PFSK-1 (cell line): ENCODE measurements at regions not wholly inside any gene's neighbourhood (a gene's known extent, or its start where the extent isn't known, plus 50 kb on each side); places are given as distances from the start of the nearest gene placed in this dataset.

ENCODE experiments used
- FOXP2 ChIP-seq: optimal IDR thresholded peaks from 2 replicates; pipeline ENCODE3; 2011; ENCODE audit warnings: borderline replicate concordance, control low read depth, inconsistent platforms; ENCODE audit not compliant: insufficient read depth; ENCODE audit errors: extremely low read length, extremely low read depth
- POLR2AphosphoS5 ChIP-seq: IDR thresholded peaks from 2 replicates; pipeline ENCODE4 v1.6.1; 2012; ENCODE audit warnings: low read depth, mild to moderate bottlenecking, control low read depth, low read length, moderate library complexity
- SIN3A ChIP-seq: IDR thresholded peaks from 2 replicates; pipeline ENCODE4 v1.6.1; 2012; ENCODE audit warnings: mild to moderate bottlenecking, low read length, moderate library complexity, borderline replicate concordance; ENCODE audit not compliant: insufficient read depth
- TAF1 ChIP-seq: IDR thresholded peaks from 2 replicates; pipeline ENCODE4 v1.6.1; 2012; ENCODE audit warnings: low read length, control low read depth, borderline replicate concordance; ENCODE audit not compliant: insufficient read depth
- TF ChIP-seq, protein P1 (sequence below), 2 experiments: IDR thresholded peaks; 2 replicates each; pipeline versions ENCODE4 v1.6.1 to v1.8.0; 2011 to 2012; ENCODE audit warnings: low read depth in 2 of 2, low read length in 2 of 2, control low read depth in 1 of 2, inconsistent platforms in 1 of 2, mild to moderate bottlenecking in 1 of 2, moderate library complexity in 1 of 2; ENCODE audit not compliant: insufficient read depth in 1 of 2

DNA sequence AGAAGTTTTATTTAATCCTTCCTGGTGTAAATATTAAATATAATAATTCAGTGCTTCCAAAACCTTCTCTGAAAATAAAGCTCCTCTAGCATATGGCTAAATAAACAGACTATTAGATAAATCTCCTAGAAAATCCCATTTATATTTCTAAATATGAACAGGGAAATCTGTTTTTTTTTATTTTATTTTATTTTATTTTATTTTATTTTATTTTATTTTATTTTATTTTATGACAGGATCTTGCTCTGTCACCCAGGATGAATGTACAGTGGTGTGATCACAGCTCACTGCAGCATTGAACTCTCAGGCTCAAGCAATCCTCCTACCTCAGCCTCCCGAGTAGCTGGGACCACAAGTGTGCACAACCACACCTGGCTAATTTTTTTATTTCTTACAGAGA is 673.5 kb downstream of the IRS1 start:
- no peak for TF ChIP-seq FOXP2
- TF ChIP-seq, protein P1, sequence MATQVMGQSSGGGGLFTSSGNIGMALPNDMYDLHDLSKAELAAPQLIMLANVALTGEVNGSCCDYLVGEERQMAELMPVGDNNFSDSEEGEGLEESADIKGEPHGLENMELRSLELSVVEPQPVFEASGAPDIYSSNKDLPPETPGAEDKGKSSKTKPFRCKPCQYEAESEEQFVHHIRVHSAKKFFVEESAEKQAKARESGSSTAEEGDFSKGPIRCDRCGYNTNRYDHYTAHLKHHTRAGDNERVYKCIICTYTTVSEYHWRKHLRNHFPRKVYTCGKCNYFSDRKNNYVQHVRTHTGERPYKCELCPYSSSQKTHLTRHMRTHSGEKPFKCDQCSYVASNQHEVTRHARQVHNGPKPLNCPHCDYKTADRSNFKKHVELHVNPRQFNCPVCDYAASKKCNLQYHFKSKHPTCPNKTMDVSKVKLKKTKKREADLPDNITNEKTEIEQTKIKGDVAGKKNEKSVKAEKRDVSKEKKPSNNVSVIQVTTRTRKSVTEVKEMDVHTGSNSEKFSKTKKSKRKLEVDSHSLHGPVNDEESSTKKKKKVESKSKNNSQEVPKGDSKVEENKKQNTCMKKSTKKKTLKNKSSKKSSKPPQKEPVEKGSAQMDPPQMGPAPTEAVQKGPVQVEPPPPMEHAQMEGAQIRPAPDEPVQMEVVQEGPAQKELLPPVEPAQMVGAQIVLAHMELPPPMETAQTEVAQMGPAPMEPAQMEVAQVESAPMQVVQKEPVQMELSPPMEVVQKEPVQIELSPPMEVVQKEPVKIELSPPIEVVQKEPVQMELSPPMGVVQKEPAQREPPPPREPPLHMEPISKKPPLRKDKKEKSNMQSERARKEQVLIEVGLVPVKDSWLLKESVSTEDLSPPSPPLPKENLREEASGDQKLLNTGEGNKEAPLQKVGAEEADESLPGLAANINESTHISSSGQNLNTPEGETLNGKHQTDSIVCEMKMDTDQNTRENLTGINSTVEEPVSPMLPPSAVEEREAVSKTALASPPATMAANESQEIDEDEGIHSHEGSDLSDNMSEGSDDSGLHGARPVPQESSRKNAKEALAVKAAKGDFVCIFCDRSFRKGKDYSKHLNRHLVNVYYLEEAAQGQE (IDR thresholded peaks at IDR 0.05; ENCODE audit: insufficient read depth in 1 of 2, low read depth in 2 of 2, low read length in 2 of 2), result no peak
- no peak for TF ChIP-seq SIN3A
- TF ChIP-seq POLR2AphosphoS5, result no peak
- TF ChIP-seq TAF1, result no peak
